PC-3 (cell line): ENCODE measurements at regions not wholly inside any gene's neighbourhood (a gene's known extent, or its start where the extent isn't known, plus 50 kb on each side); places are given as distances from the start of the nearest gene placed in this dataset.

Source experiments
- EZH2 ChIP-seq: fragments of 300-600 bp; sonication (generic); IDR thresholded peaks from one replicate; pipeline ENCODE4 v1.6.1; 2017; ENCODE audit warnings: antibody characterized with exemption, mild to moderate bottlenecking, low read length; ENCODE audit not compliant: unreplicated experiment
- EZH2phosphoT487 ChIP-seq: fragments of 300-600 bp; sonication (generic); IDR thresholded peaks from 2 replicates; pipeline ENCODE4 v1.6.1; 2018; ENCODE audit warnings: mild to moderate bottlenecking, antibody characterized with exemption, low read length, borderline replicate concordance
- TF ChIP-seq, protein P1 (sequence below): fragments of 300-600 bp; sonication (generic); conservative IDR thresholded peaks from 2 replicates; pipeline ENCODE4 v1.5.1; 2017; ENCODE audit warnings: antibody characterized with exemption, low read depth, mild to moderate bottlenecking, low read length

DNA sequence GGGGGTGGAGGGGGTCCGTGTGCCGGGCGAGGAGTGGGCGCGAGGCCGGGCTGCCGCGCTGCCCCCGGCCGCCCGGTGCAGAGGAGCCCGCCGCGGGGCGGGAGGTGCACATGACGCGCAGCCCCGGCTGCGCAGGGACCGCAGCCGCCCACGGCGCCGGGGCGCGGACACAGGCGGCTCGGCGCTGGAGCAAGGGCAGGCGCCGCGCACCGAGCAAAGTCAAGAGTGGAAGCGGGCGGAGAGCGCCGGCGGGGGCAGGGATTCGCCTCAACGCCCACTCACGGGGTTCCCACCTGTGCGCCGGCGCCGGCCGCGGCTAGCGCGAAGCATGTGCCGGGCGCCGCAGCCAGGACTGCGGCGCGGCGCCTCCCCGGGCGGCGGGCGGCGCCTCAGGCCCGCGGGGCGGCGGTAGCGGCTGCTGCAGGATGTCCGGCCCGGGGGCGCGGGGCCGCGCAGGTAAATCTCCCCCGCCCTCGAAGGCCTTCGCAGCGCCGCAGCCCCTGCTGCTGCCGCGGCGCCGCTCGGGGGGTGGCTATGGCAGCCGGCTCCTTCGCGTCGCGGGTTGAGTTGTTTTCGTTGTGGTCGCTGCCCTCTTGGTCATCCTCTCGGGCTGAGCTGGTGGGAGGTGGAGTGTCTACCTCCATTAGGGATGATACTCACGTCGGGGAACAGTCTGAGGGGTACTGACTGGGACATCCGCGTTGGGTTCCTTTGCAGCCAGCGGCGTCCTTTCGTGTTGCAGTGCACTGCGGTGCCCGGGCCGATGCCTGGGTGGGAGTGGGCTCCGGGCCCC lies 216.3 kb upstream of the DTNA start:
- TF ChIP-seq EZH2 (no peak), EZH2phosphoT487 (no peak)
- TF ChIP-seq, protein P1, sequence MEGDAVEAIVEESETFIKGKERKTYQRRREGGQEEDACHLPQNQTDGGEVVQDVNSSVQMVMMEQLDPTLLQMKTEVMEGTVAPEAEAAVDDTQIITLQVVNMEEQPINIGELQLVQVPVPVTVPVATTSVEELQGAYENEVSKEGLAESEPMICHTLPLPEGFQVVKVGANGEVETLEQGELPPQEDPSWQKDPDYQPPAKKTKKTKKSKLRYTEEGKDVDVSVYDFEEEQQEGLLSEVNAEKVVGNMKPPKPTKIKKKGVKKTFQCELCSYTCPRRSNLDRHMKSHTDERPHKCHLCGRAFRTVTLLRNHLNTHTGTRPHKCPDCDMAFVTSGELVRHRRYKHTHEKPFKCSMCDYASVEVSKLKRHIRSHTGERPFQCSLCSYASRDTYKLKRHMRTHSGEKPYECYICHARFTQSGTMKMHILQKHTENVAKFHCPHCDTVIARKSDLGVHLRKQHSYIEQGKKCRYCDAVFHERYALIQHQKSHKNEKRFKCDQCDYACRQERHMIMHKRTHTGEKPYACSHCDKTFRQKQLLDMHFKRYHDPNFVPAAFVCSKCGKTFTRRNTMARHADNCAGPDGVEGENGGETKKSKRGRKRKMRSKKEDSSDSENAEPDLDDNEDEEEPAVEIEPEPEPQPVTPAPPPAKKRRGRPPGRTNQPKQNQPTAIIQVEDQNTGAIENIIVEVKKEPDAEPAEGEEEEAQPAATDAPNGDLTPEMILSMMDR: no peak
